SKM-1 (cell line): ENCODE measurements at regions not wholly inside any gene's neighbourhood (a gene's known extent, or its start where the extent isn't known, plus 50 kb on each side); places are given as distances from the start of the nearest gene placed in this dataset.

Experiments used
- DNase-seq: peaks from one replicate; lab custom pipeline; 2025; ENCODE audit not compliant: unreplicated experiment; lab: John Stamatoyannopoulos, UW

GRCh38 chr15:47824147-47824546, 106.8 kb downstream of the SEMA6D start:
- no peak for DNase-seq

- DNase-seq, result no peak
Observed at GRCh38 chr15:47829667-47830066, 112.4 kb downstream of the SEMA6D start.

- DNase-seq, result no peak
Observed at GRCh38 chr15:47834093-47834492, 116.8 kb downstream of the SEMA6D start.

GRCh38 chr15:47839233-47839825, 122.0 kb downstream of the SEMA6D start:
- no peak for DNase-seq

- DNase-seq, result no peak
Observed at GRCh38 chr15:47843124-47843663, 125.9 kb downstream of the SEMA6D start.

GRCh38 chr15:47844437-47844836, 127.1 kb downstream of the SEMA6D start:
- DNase-seq, result no peak

- DNase-seq, result no peak
Observed at GRCh38 chr15:47846128-47846868, 129.0 kb downstream of the SEMA6D start.

- no peak for DNase-seq
Observed at GRCh38 chr15:47846876-47847275, 129.6 kb downstream of the SEMA6D start.

- DNase-seq, result no peak
Observed at GRCh38 chr15:47856071-47856470, 138.8 kb downstream of the SEMA6D start.

- DNase-seq, result no peak
Observed at GRCh38 chr15:47857014-47857775, 139.9 kb downstream of the SEMA6D start.

GRCh38 chr15:47857776-47858167, 140.5 kb downstream of the SEMA6D start:
- DNase-seq, result no peak

- no peak for DNase-seq
Observed at GRCh38 chr15:47861111-47861903, 144.0 kb downstream of the SEMA6D start.

GRCh38 chr15:47862402-47862801, 145.1 kb downstream of the SEMA6D start:
- DNase-seq, result no peak

GRCh38 chr15:47866446-47866845, 149.1 kb downstream of the SEMA6D start:
- DNase-seq, result no peak

- DNase-seq, result no peak
Observed at GRCh38 chr15:47870300-47870955, 153.1 kb downstream of the SEMA6D start.

GRCh38 chr15:47870956-47871625, 153.8 kb downstream of the SEMA6D start:
- no peak for DNase-seq

GRCh38 chr15:47872208-47872607, 154.9 kb downstream of the SEMA6D start:
- no peak for DNase-seq

GRCh38 chr15:47872869-47873432, 155.6 kb downstream of the SEMA6D start:
- DNase-seq, result no peak

- no peak for DNase-seq
Observed at GRCh38 chr15:47876986-47877385, 159.7 kb downstream of the SEMA6D start.

- no peak for DNase-seq
Observed at GRCh38 chr15:47877836-47878235, 160.5 kb downstream of the SEMA6D start.
